ACC112 (cell line): ENCODE measurements at regions not wholly inside any gene's neighbourhood (a gene's known extent, or its start where the extent isn't known, plus 50 kb on each side); places are given as distances from the start of the nearest gene placed in this dataset.

ENCODE experiments used
- H2AFZ ChIP-seq: fragments of 200-600 bp; sonication (generic); one replicate; pipeline ENCODE4 v1.6.0; 2017; ENCODE audit warnings: antibody characterized with exemption, low read length; ENCODE audit not compliant: unreplicated experiment
- H3K27ac ChIP-seq: fragments of 200-600 bp; sonication (generic); 2 replicates; pipeline ENCODE4 v1.5.1; 2014; ENCODE audit warnings: low read depth, mild to moderate bottlenecking, antibody characterized with exemption, low read length, moderate library complexity
- H3K27me3 ChIP-seq: fragments of 200-600 bp; sonication (generic); 2 replicates; pipeline ENCODE4 v1.6.1; 2014; ENCODE audit warnings: mild to moderate bottlenecking, antibody characterized with exemption, low read length, moderate library complexity, mixed read lengths; ENCODE audit not compliant: insufficient read depth
- H3K36me3 ChIP-seq: fragments of 200-600 bp; sonication (generic); 2 replicates; pipeline ENCODE4 v1.6.1; 2016; ENCODE audit warnings: mild to moderate bottlenecking, antibody characterized with exemption, low read length, moderate library complexity, mixed read lengths; ENCODE audit not compliant: insufficient read depth
- H3K4me1 ChIP-seq: fragments of 200-600 bp; sonication (generic); one replicate; pipeline ENCODE4 v1.6.1; 2016; ENCODE audit warnings: low read length, mixed read lengths; ENCODE audit not compliant: insufficient read depth, unreplicated experiment, control insufficient read depth
- H3K4me3 ChIP-seq: fragments of 200-600 bp; sonication (generic); 2 replicates; pipeline ENCODE4 v1.5.1; 2014; ENCODE audit warnings: mild to moderate bottlenecking, low read depth, low read length
- H3K79me2 ChIP-seq: fragments of 200-600 bp; sonication (generic); one replicate; pipeline ENCODE4 v1.6.0; 2016; ENCODE audit warnings: low read length; ENCODE audit not compliant: control insufficient read depth, unreplicated experiment, insufficient read depth

DNA sequence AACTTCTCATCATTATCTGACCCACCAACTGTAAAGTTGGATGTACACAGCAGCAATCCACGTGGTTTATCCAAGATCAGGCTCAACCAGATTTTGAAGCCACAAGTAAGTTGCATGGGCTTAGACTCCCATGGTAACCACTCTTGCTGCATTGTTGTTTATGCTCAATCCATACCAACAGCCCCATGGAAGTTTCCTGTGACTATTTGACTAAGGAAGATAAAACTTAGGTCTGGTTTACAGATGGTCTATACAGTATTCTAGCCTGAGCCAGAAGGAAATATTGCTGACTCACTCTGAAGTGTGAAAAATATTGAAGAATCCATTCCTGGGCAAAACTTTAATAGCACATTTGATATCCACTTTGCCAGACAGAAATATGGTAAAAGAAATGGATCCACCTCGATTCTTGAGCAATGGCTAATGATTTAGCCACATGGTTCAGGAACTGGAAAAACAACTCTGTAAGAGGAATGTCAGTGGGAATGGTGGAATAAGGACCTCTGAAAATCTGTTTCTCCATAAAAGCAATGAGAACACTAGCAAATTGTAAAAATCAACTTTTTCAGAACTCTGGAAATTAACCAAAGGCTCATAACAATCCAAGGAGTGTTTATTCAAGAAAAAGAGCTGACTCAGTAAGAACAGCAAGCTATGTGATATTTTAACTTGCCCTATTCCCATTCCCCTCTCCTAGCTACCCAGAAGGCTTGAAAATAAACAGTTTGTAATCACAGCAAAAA is 162.9 kb upstream of the STT3B start:
- H3K27ac ChIP-seq, result no peak overlapping the region
- H3K79me2 ChIP-seq, result no peaks in the 10 kb centered on the region
- no peaks in the 10 kb centered on the region for H3K27me3 ChIP-seq
- no peaks in the 10 kb centered on the region for H3K36me3 ChIP-seq
- H3K4me3 ChIP-seq, result no peak overlapping the region
- no peak overlapping the region for H2AFZ ChIP-seq
- peaks cover 10% of the 10 kb centered on the region for H3K4me1 ChIP-seq

DNA sequence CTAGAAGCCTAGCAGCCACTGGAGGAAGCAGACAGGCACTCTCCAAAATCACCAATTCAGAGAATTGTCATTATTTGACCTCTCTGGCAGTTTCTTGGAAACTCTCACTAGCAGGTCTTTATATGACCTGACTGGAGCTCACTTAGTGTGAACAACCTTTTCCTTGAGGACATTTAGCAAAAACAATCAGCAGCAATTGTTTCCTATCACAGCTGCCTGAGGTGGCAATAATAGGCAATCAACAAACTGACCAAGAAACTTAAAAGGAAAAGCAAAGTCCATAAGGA is 162.4 kb upstream of the STT3B start:
- H3K4me3 ChIP-seq, result no peak overlapping the region
- no peak overlapping the region for H3K27ac ChIP-seq
- H3K36me3 ChIP-seq, result no peaks in the 10 kb centered on the region
- no peaks in the 10 kb centered on the region for H3K27me3 ChIP-seq
- H2AFZ ChIP-seq, result no peak overlapping the region
- peaks cover 4% of the 10 kb centered on the region for H3K4me1 ChIP-seq
- no peaks in the 10 kb centered on the region for H3K79me2 ChIP-seq

DNA sequence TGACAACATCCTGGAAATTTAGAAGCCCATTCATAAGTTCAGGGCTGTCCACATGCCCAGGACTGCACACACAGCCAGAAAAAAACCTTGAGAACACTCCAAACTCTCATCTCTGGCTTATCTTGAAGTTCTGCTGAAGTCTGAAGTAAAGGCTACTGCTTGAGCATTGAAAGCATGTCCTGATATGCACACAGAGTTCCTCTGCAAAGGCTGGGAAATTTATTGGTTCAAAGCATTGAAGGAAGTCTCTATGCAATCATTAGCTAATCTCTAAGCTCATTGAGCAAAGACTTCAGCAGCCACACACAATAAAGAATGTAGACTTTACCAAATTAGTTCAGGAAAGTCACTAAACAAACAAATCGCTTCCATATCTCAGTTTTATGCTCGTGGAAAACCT is 162.0 kb upstream of the STT3B start:
- no peak overlapping the region for H3K27ac ChIP-seq
- no peaks in the 10 kb centered on the region for H3K27me3 ChIP-seq
- peaks cover 4% of the 10 kb centered on the region for H3K4me1 ChIP-seq
- no peak overlapping the region for H2AFZ ChIP-seq
- no peaks in the 10 kb centered on the region for H3K79me2 ChIP-seq
- H3K4me3 ChIP-seq, result no peak overlapping the region
- H3K36me3 ChIP-seq, result no peaks in the 10 kb centered on the region

GRCh38 chr3:31371484-31372177 is 161.1 kb upstream of the STT3B start:
- Histone ChIP-seq H3K27me3 (no peaks in the 10 kb centered on the region), H2AFZ (no peak overlapping the region), H3K4me3 (no peak overlapping the region), H3K4me1 (peaks cover 4% of the 10 kb centered on the region), H3K36me3 (no peaks in the 10 kb centered on the region), H3K27ac (no peak overlapping the region), H3K79me2 (no peaks in the 10 kb centered on the region)

DNA sequence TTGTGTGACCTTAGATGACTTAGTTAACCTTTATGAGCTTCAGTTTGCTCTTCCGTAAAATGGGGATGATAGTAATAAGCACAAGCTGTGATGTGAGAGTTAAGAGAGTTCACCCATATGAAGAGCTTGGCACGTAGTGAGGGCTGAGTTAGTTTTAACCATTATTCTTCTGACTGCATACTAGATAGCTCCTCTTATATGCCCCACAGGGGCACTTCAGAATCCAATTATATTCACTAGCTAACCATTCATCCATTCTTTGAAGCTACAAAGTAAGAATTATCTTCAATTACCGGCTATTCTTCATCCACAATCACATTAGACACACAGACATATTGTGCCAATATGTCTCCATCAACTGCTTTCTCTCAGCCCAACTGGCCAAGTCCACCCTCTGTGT is 159.0 kb upstream of the STT3B start:
- H3K36me3 ChIP-seq, result no peaks in the 10 kb centered on the region
- H3K4me3 ChIP-seq, result no peak overlapping the region
- H2AFZ ChIP-seq, result no peak overlapping the region
- H3K27ac ChIP-seq, result no peak overlapping the region
- H3K79me2 ChIP-seq, result no peaks in the 10 kb centered on the region
- peaks cover 17% of the 10 kb centered on the region for H3K4me1 ChIP-seq
- no peaks in the 10 kb centered on the region for H3K27me3 ChIP-seq

GRCh38 chr3:31377045-31377642 is 155.6 kb upstream of the STT3B start:
- no peak overlapping the region for H3K27ac ChIP-seq
- H3K4me1 ChIP-seq, result peaks cover 13% of the 10 kb centered on the region

GRCh38 chr3:31378231-31378630 is 154.5 kb upstream of the STT3B start:
- H3K27me3 ChIP-seq, result no peaks in the 10 kb centered on the region

More at GRCh38 chr3:31377045-31377642, 155.6 kb upstream of the STT3B start:
- Histone ChIP-seq H3K27me3 (no peaks in the 10 kb centered on the region), H3K36me3 (no peaks in the 10 kb centered on the region), H3K4me3 (no peak overlapping the region), H2AFZ (no peak overlapping the region), H3K79me2 (no peaks in the 10 kb centered on the region)

DNA sequence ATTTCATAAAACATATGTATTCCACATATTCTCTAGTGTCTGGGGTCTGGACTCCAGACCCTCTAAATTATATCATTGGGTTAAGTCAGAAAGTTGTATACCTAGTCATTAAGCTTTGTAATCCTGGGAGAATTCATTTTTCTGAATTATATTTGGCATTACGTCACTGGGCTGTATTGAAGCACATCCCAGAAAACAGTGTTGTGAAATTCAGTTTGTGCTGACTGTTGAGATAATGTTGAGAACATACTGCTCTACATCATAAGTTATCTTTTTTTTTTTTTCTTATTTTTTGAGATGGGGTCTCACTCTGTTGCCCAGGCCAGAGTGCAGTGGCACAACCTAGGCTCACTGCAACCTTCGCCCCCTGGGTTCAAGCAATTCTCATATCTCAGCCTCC is 153.1 kb upstream of the STT3B start:
- peaks cover 13% of the 10 kb centered on the region for H3K4me1 ChIP-seq
- H3K27me3 ChIP-seq, result no peaks in the 10 kb centered on the region
- H2AFZ ChIP-seq, result no peak overlapping the region
- H3K79me2 ChIP-seq, result no peaks in the 10 kb centered on the region
- no peak overlapping the region for H3K27ac ChIP-seq
- H3K36me3 ChIP-seq, result no peaks in the 10 kb centered on the region
- no peak overlapping the region for H3K4me3 ChIP-seq

More at GRCh38 chr3:31378231-31378630, 154.5 kb upstream of the STT3B start:
- no peaks in the 10 kb centered on the region for H3K36me3 ChIP-seq
- H3K4me1 ChIP-seq, result peaks cover 13% of the 10 kb centered on the region
- no peak overlapping the region for H2AFZ ChIP-seq
- H3K79me2 ChIP-seq, result no peaks in the 10 kb centered on the region
- H3K4me3 ChIP-seq, result no peak overlapping the region
- no peak overlapping the region for H3K27ac ChIP-seq

DNA sequence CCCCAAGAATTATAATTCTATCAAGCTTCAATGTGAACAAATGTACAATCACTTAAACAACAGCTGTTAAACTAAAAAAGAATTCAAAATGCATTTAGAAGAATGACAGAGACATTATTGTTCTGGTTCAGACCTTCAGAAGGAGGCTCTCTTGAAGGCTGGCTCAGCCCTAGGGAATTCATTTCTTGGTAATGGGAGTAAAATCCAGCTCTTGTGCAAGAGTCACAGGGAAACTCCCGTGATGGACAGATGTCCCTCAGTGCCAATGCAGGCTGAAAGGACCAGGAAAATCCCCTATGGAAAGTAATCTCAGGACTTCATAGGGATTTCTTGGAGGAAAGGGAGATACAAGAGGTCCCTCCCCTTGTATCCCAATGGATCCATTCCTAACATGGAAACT is 149.9 kb upstream of the STT3B start:
- no peaks in the 10 kb centered on the region for H3K36me3 ChIP-seq
- H3K4me1 ChIP-seq, result peaks cover 3% of the 10 kb centered on the region
- no peak overlapping the region for H3K27ac ChIP-seq
- H2AFZ ChIP-seq, result no peak overlapping the region
- H3K27me3 ChIP-seq, result no peaks in the 10 kb centered on the region
- no peaks in the 10 kb centered on the region for H3K79me2 ChIP-seq
- H3K4me3 ChIP-seq, result no peak overlapping the region

GRCh38 chr3:31384117-31384516 is 148.6 kb upstream of the STT3B start:
- no peak overlapping the region for H3K27ac ChIP-seq
- H3K36me3 ChIP-seq, result no peaks in the 10 kb centered on the region
- H3K4me3 ChIP-seq, result no peak overlapping the region
- H3K4me1 ChIP-seq, result no peaks in the 10 kb centered on the region
- H3K27me3 ChIP-seq, result no peaks in the 10 kb centered on the region
- H2AFZ ChIP-seq, result no peak overlapping the region
- H3K79me2 ChIP-seq, result no peaks in the 10 kb centered on the region

DNA sequence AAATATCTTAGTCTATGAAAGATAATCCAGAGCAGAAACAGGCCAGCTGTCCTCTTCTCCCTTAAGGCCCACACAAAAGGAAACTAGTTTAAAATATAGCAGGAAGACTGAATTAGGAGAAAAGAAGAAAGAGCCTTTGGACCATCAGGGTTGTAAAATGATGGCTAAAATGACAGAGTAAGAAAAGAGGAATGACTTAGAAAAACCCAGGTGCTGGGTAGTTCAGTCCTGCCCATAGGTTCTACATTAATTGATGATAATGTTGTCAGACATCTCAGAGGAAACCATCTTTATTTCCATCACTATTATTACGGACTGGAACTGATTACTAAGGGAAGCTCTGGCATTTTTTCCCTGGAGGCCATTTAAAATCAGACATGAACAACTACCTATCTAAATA is 142.8 kb upstream of the STT3B start:
- H3K4me3 ChIP-seq, result no peak overlapping the region
- no peak overlapping the region for H3K27ac ChIP-seq
- H2AFZ ChIP-seq, result no peak overlapping the region
- no peaks in the 10 kb centered on the region for H3K36me3 ChIP-seq
- no peaks in the 10 kb centered on the region for H3K27me3 ChIP-seq
- no peaks in the 10 kb centered on the region for H3K4me1 ChIP-seq
- H3K79me2 ChIP-seq, result no peaks in the 10 kb centered on the region
